Right renal cortex interstitium (tissue), 3 donors: ENCODE measurements at regions not wholly inside any gene's neighbourhood (a gene's known extent, or its start where the extent isn't known, plus 50 kb on each side); places are given as distances from the start of the nearest gene placed in this dataset.
"Not testable (repeated sequence)": the region's sequence is repeated elsewhere in the genome, so short reads cannot be mapped to it uniquely, and the experiment has no call there.

Experiments
- DNase-seq, 3 donors: peaks; one replicate each; pipeline ENCODE4 v3.0.0-alpha.2; 2013; ENCODE audit warnings: low read depth in 3 of 3, low spot score in 2 of 3

DNA sequence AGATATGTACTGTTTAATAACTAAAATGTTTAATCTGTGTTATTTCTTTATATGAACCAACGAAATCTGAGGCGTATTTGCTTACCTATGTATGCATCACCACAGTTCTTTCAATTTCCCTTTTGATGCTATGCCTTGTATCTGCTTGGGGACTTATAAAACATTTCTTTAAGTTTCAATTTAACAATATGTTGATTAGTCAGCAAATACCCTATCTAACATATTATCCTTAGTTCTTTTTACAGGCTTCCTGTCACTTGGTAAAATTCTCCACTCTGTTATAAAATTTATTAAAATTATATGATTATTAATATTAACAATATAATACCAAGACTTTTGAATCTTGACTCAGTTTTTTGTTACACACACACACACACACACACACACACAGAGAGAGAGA, 174.3 kb downstream of the CPS1 start:
- DNase-seq: no peak

DNA sequence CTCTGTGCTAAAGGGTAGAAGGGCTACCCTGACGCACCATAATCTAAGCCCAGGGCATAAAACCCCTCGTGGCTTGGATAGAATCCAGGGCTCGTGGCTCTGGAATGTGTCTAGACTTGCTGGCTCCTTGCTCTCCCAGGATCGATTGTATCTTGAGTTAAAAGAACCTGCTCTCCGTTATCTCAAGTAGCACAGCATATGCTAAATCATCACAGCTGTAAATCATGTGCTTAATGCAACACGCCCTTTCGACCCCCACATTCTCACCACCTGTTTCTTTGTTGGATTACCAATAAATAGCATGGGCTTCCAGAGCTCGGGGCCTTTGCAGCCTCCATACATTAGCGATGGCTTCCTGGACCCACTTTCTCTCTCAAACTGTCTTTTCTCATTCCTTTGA, 190.4 kb downstream of the CPS1 start:
- DNase-seq: not testable (repeated sequence)

DNA sequence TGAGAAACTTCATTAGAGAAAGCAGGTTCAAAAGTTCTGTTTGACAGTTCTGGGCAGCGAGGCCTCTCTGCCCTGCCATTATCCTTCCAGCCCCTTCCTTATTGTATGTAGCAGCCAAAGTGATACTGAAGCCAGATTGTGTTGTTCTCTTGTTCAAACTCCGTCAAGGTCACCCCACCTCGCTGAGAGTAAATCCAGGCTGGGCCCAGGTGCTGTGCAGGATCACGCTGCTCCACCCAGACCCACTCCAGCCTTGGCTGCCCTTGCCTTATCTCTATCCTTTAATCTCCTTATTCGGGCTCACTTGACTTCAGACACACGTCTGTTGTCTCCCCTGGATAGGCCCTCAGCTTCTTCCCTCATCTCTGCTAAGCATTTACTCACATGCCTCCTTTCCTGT, 196.1 kb downstream of the CPS1 start:
- DNase-seq: no peak

DNA sequence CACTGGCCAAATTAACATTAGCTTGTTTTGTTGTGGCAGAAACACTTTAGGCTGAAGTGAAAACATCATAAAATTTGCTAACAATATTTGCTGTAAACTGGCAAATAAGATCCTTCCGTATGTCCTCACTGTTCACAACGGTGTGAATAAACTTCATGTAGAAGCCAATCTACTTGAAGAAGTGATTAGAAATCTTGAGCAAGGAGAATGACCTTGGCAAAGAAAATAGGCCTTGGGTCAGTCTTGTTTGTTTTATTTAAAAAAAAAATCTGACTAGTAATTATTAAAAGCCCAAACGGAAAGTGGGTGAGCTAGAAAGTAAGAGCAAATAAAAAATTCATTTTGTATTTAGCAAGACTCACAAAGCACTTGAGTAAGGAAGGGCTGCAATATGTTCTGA, 197.0 kb downstream of the CPS1 start:
- no peak for DNase-seq

DNA sequence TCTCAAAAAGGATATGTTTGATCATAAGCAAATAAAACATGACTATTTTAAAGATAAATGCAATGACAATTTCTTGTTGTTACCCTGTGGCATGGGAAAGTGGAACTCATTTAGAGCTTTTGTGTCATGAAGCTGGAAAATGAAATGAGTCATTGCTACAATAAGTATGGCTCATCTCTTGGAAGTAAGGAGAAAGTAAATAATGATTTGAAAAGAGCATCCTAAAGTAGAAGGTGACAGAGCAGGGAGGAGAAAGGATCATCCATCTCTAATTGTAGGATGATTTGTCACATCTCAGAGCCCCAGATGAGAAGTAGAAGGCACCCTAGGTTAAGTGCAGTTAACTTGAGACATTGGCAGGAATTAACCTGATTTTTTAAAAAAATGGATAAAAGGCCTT, 200.5 kb downstream of the CPS1 start:
- no peak for DNase-seq

DNA sequence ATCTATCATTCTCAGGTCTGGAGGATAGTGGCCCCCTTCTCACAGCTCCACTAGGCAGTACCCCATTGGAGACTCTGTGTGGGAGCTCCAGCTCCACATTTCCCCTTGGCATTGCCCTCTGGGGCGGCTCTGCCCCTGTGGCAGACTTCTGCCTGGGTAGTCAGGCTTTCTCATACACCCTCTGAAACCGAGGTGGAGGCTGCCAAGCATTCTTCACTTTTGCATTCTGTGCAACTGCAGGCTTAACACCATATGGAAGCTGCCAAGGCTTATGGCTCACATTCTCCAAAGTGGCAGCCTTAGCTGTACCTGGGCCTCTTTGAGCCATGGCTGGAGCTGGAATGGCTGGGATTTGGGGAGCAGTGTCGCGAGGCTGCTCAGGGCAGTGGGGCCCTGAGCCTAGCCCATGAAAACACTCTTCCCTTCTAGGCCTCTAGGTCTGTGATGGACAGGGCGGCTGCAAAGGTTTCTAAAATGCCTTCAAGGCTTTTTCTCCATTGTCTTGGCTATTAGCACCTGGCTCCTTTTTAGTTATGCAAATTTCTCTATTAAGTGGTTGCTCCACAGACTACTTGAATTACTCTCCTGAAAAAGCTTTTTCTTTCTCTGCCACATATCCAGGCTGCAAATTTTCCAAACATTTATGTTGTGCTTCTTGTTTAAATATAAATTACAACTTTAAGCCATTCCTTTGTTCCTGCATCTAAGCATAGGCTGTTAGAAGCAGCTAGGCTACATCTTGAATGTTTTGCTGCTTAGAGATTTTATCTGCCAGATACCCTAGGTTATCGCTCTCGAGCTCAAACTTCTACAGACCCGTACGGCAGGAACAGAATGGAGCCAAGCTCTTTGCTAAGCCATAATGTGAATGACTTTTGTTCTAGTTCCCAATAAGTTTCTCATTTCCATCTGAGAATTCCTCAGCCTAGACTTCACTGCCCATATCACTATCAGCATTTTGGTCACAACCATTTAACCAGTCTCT, 206.5 kb downstream of the CPS1 start:
- no peak for DNase-seq

DNA sequence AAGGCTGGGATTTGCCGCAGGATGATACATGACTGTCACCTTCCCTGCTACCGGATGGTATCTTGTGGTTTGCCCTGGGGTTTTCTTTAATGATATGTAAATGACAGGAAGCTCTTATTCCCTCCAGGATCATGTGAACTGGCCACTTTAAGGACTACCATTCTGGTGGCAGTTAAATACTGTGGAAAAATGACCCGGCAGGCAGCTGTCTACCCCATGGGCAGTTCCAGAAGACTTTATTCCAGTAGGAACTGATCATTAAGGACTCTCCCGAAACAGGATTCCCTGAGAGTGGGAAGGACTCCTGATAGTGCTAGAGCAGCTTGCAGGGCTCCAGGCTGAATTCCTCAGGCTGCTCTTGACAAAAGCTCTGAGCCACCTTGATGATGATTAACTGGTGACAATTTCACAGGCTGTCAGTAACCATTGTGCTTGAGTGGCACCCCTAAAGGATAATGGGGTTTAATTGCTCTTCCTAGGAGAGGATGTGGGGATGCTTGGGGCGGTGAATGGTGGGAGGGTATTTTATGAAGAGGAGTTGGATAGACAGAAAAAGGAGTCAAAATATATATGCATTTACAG, 212.0 kb downstream of the CPS1 start:
- DNase-seq: no peak

DNA sequence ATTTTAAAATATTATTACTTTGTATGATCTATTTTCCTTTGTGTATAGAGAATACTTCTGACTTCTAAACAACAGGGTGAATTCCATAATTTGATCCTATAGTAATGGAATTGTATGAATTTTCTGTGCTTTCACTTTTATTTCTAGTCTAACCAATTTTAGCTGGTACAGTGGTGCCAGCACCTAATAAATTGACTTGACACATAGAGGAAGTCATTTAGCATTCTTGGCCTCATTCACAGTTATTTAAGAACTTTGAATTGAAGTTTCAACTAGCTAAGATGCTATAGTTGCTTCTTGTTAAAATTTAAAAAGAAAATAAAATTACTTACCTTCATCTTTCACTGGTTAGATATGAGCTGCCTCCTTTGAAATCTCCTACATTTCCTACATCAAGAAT, 220.4 kb downstream of the CPS1 start:
- DNase-seq: no peak

DNA sequence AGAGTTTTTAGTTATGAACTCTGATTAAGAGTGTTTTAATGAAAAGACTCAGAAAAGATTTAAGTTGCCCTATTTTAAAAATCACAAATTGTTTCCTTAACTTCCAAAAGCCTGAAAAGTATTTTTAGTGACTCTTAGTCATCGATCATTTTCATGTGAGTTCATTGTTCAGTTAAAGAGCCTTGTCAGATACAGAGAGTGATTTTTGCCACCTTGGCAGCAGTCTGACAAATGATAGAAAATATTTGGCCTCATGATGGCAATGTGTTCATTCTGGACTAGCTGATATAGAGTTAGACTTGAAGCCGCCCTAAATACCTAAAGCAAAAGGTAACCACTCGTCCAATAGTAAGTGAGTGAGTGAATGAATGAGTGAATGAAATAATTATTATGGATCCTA, 225.8 kb downstream of the CPS1 start:
- no peak for DNase-seq

DNA sequence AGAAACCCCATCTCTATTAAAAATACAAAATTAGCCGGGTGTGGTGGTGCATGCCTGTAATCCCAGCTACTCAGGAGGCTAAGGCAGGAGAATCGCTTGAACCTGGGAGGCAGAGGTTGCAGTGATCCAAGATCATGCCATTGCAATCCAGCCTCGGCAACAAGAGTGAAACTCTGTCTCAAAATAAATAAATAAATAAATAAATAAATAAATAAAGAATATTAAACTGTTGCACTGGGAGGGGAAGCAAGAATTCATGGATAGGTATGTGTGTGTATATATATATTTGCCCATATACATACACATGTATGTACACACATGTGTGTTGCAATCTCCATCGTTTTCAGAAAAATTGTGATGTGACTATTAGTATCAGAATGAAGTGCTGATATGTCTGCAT, 231.4 kb downstream of the CPS1 start:
- not testable (repeated sequence) for DNase-seq

DNA sequence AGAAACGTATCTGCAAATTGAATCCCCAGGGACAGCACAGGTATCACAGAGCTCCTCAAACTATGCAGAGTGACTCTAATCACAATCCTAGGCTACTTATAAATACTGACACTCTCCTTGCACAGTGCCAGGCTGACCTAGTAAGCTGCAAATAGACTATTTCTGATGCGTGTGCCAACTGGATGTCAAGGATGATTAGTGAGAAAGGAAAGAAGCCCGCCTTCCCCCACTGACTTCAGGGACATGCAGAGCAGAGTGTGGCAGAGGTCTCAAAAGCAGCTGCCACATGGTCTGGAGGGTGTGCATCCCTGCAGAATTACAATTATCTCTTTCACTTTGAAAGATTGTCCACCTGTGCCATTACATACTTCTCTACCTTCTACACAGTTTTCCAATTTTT, 235.6 kb downstream of the CPS1 start:
- DNase-seq: no peak

DNA sequence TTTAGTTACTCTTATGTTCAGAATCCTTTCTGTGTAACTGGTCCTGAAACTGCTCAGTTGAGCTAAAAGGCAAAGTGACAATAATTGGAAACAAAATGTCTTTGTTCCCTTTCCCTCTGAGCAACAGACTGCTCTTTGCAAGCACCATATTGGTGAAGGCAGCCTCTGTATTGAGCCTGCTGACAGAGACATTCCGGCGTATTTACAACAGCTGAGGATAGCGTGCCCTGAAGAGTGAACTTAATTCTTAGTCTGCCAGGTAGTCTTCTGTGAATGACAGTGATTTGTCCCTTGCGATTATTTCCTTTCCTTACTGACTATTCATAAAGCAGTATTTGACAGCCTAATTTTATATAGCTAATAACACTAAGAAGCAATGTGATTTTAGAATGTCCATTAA, 239.1 kb downstream of the CPS1 start:
- no peak for DNase-seq

DNA sequence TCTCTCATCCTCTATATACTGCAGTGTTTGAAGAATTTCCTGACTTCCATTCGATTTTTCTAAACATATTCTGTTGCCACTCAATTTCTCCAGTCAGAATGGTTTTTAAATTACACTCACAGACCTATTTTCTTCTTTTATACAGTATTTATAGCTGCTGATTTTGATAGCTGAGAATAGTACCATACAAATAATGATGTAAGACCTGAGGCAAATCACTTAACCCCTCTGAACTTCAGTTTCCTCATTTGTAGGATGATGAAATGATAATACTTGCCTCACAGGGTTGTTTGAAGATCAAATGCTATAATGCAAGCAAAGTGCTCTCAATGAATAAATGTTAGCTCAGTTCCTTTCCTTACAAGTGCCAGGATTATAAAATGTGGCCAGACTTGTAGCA, 241.8 kb downstream of the CPS1 start:
- no peak for DNase-seq

DNA sequence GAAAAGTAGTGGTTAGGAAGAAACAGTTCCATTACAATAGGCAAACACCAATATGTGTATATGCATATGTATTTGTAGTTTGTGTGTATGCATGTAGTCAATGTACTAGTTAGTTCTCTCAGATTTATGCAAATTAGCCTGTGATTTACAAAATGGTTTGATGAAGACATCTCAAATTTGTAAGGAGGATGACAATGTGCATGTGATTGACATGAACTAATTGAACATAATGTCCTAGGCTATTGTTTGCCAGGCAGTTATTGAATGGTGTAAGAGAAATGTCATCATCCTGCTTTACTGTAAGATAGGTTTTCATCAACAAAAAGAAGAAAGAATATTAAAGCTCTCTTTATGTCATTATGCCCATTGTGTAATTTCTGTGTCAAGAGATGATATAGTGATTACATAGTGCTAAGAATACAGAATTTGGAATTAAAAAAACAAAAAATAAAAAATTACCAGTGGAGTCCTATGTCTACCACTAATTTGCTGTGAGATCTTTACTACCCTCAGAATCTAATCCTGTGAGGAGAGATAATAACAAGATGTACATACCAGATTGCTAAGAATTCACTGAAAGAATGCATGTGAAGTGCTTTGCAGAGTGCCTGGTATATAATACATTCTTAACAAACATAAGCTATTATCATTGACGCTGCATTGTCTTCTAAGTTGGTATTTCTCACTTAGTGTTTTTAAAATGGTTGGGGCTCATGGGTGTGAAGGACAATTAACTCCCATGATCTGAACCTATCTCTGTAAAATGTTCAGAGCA, 258.0 kb downstream of the CPS1 start:
- DNase-seq: no peak

DNA sequence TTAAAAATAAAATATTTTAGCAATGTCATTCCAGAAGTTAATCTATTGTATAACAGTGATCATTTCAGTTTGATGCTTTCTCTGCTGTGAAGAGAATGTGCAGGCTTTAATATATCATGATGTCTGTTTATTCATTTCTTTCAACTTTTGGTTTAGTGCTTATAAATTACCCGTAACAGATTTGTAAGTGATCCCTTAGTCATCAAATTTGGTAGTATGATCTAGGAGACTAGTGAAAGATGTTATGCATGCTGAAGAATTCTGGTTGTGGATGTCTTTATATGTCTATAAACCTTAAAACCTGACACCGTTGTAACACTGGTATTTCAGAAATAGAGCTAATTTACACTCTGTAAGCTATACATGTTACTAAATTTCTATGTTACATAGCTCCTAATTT, 260.4 kb downstream of the CPS1 start:
- DNase-seq: no peak

DNA sequence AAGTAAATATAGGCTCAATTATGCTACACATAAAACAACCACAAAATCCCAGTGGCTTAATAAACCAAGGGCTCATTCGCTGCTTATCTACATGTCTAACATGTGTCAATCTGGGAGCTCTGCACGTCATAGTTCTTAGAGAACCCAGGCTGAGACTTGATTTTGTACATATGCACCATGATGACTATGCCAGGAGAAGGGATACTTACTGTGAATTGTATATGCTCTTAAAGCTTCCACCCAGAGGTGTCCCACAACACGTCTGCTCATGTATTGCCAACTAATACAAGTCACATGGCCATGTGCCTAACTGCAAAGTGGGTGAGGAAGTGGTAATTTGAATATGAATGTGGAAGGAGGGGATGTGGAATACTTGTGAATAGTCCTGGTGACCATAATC, 262.1 kb downstream of the CPS1 start:
- DNase-seq: no peak

DNA sequence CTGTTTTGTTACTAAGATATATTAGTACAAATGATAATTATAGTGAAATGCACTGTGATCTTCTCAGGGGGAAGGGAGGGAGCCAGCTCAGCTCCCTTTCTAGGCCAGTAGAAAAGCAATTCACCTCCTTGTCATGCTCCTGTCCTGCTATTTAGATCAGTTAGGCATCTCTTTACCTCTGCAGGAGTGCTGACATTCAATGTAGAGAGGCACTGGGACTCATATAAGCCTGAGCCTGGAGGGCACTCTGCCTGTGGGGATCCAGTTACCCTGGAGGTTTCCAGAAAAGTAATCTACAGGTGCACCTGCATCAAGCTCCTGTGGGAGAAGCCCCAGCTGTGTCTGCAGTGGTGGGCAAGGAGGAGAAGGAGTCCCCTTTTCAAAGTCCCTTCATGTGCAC, 277.0 kb downstream of the CPS1 start:
- no peak for DNase-seq

DNA sequence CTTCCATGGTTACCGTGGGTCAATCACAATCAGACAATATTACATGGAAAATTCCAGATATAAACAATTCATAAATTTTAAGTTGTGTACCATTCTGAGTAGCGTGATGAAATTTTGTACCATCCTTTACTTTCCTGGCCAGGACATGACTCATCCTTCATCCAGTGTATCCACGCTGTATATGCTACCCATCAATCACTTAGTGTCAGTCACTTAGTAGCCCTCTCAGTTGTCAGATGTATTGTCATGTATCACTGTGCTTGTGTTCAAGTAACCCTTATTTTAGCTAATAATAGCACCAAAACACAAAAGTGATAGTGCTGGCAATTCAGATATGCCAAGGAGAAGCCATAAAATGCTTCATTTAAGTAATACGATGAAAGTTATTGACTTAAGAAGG, 282.6 kb downstream of the CPS1 start:
- DNase-seq: no peak

DNA sequence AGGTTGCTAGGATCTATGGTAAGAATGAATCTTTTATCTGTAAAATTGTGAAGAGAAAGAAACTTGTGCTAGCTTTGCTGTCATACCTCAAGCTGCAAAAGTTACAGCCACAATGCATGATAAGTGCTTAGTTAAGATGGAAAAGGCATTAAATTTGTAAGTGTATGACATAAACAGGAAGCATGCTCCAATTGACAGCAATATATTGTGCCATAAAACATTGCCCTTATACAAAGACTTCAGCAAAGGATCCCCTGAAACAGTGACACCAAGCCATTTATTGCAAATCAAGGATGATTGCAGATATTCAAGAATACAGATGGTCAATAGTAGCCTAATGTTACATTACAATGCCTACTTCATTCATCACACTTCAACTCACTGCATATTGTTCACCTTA, 283.1 kb downstream of the CPS1 start:
- DNase-seq: no peak

DNA sequence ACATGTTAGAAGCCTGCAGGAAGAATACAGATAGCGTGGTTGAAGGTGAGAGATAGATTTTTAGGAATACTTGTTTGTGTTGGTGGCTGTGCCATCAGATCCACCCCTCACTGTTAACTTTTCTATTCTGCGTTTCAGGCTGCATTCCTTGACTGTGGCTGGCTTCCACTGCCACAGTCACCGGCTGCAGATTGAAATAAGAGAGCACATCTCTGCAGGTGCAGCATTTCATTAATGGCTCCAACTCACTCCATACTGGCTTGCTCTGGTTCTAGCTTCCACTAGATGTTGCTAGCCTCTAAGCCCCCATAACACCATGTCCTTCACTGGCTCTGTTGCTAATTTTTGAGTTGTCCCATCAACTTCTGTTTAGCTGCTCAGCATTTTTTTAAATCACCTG, 286.5 kb downstream of the CPS1 start:
- no peak for DNase-seq

DNA sequence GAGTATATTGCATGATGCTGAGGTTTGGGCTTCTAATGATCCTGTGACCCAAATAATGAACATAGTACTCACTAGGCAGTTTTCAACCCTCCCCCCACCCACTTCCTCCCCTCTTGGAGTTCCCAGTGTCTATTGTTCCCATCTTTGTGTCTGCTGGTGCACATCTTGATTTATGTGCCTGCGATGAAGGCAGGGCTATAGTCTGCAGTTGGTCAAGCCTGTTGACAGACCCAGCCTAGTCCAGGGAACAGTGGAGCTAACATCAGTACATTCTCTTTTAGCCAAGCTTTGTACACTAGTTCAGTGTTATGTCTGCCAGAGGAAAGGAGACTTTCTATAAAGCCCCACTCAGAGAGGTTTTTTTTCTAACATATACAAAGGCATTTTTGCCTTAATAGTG, 287.6 kb downstream of the CPS1 start:
- DNase-seq: no peak

DNA sequence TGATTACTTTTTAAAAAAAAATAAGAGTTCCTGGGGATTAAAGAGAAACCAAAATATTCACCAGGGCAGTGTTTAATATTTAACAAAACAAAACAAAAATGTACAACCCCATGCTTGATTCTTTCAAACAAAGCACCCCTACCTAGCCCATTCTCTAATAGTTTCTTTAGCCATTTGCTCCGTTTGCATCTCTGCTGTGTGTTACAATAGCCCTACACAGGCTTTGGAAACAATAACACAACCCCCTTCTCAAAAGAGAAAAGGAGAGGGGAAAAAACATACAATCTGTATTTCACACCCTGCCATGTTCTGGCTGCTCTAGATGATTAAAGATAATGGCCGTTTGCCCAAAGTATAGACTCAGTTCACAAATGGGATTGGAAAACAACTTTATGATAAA, 302.9 kb downstream of the CPS1 start:
- no peak for DNase-seq
